ENCODE measurements at regions not wholly inside any gene's neighbourhood (a gene's known extent, or its start where the extent isn't known, plus 50 kb on each side); places are given as distances from the start of the nearest gene placed in this dataset.

DNA sequence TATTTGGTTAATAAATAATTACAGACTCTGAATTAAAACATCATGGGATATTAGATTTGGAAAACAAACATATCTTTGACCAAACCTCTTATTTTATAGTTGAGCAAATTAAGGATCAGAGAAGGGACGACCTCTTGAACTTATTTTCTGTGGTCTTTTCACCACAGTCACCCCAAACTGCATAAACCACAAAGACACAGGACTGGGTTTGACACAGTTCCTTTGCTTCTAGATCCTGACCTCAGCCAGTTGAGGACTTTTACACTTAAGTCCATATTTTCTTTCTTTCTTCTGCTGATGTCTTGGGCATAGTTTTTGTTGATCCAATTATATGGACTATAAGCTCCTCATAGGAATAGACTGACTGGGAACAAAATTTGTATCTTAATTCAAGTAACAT lies 234.0 kb upstream of the SLC14A2 start:
- no peak for DNase-seq
- H3K4me3 ChIP-seq (ENCODE audit: insufficient read depth, low read depth, low read length), result no peak overlapping the region
- H3K27me3 ChIP-seq (ENCODE audit: control insufficient read depth, insufficient read depth, low read length), result no peaks in the 10 kb centered on the region
- no peaks in the 10 kb centered on the region for H3K36me3 ChIP-seq (replicated peaks; ENCODE audit: control insufficient read depth, insufficient read depth, low read length)

DNA sequence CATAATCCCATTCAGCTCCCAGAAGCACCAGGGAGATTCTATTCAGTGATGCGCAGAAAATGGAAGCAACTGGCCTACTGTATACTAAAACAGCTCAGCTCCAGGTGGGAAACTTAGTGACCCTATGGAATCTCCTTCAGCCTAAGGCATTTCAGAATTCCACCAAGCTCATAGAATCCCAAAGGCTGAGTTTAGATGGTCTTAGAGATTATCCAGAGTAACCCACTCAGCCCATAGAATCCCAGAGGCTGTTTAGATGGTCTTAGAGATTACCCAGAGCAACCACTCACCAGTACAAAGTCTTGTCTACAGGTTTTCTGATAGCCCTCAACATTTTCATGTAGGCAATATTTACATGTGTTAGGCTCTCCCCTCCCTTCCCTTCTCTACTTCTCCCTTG lies 232.0 kb upstream of the SLC14A2 start:
- Histone ChIP-seq H3K36me3 (replicated peaks; ENCODE audit: control insufficient read depth, insufficient read depth, low read length) (no peaks in the 10 kb centered on the region), H3K27me3 (ENCODE audit: control insufficient read depth, insufficient read depth, low read length) (no peaks in the 10 kb centered on the region), H3K4me3 (ENCODE audit: insufficient read depth, low read depth, low read length) (no peak overlapping the region)
- no peak for DNase-seq

DNA sequence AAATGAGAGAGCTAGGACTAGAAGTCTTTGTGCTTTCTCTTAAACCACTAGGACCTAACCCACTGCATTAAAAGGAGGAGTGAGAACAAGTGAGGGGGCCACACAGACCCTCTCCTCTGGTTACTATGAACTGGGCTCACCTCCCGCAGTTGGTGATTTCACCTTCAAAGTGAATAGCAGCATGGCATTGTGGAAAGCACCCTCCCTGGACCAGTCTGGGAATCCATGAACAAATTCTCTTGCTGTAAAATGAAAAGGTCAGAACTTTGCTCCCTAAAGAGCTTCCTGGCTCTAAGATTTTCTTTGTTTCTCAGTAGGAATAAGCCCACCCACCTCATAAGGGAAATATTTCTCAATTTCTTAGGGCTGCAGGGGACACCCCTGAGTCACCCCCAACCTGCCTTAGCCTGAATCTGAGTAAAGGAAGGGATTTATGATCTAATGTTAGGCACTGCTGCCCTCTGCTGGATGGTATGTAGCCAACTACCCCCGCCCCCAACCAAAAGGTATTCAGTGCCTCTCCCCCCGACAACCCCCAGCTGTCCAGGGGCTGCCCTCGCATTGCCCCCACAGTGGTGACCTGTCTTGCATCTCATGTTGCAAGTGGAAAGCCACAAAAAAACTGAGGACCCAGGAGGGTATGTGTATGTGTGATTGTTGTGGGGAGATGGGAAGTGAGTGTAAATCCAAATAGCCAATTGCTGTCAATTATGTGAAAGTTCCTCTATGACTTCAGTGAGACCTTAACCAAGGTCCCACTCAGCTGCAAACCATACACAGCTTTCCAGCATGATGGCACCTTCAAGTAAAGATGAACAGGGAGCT lies 230.9 kb upstream of the SLC14A2 start:
- no peak overlapping the region for H3K4me3 ChIP-seq (ENCODE audit: insufficient read depth, low read depth, low read length)
- no peaks in the 10 kb centered on the region for H3K27me3 ChIP-seq (ENCODE audit: control insufficient read depth, insufficient read depth, low read length)
- no peaks in the 10 kb centered on the region for H3K36me3 ChIP-seq (replicated peaks; ENCODE audit: control insufficient read depth, insufficient read depth, low read length)
- DNase-seq, result peak; percentile 67

DNA sequence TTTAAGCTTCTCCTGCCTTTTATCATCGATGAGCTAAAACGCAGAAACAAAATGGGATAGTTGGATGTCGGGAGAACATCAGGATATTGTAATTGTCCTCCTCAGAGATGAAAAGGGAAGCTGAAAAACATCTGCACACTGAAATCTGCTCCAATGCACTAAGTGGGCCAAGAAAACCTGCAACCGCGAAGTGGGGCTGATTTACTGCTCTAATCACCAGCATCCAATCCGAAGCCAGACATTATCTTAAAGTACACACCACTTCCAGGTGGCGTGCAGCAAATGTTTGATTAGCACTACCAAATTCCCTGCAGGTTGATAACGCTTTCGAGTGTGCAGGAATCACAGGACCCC lies 230.3 kb upstream of the SLC14A2 start:
- no peak for DNase-seq
- H3K4me3 ChIP-seq (ENCODE audit: insufficient read depth, low read depth, low read length), result no peak overlapping the region
- H3K36me3 ChIP-seq (replicated peaks; ENCODE audit: control insufficient read depth, insufficient read depth, low read length), result no peaks in the 10 kb centered on the region
- H3K27me3 ChIP-seq (ENCODE audit: control insufficient read depth, insufficient read depth, low read length), result no peaks in the 10 kb centered on the region

DNA sequence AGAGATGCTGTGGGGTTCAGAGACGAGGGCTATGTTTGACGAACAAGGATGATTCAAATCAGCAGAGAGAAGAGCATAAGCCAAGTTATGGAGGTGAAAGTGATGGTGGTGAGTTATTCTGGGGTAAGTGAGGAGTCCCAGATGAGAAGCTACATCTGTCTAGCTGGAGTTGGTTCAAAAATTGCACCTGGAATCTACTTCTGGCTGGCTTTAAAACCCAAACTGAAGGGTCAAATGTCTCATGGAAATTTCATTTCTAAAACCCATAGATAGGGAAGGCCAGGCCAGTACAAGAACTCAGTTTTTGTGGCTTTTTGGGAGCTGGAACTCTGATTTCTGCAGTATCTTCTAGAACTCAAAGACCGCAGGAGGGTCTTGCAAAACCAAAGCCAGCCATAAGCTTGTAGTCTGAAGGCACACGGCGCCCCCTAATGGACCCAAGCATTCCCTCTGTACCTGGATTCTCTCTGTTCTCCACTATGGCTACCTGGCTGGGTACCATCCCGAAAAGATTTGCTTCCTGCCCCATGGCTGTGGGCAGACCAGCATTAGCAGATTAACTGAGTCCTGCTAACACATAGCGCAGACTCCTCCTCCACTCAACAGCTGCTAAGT lies 229.1 kb upstream of the SLC14A2 start:
- Histone ChIP-seq H3K4me3 (ENCODE audit: insufficient read depth, low read depth, low read length) (no peak overlapping the region), H3K27me3 (ENCODE audit: control insufficient read depth, insufficient read depth, low read length) (no peaks in the 10 kb centered on the region), H3K36me3 (replicated peaks; ENCODE audit: control insufficient read depth, insufficient read depth, low read length) (no peaks in the 10 kb centered on the region)
- peak; percentile 66 for DNase-seq

DNA sequence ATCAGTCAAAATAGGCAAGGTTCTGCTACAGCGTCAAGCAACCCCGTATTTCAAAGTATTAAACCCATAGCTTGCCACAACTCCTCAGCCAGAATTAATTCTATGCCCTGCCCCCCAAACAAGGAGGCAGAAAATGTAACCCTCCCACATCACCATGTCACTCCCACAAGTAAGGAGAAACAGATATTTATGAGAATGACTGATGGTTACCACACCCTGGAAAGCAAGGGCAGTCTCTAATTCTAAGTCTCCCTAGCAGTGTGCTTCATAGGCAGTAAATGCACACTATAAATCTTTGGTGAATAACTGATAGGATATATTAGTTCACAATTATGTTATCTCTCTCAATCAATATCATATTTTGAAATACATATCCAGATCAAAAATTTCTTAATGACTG lies 228.0 kb upstream of the SLC14A2 start:
- H3K27me3 ChIP-seq (ENCODE audit: control insufficient read depth, insufficient read depth, low read length), result no peaks in the 10 kb centered on the region
- no peak for DNase-seq
- no peak overlapping the region for H3K4me3 ChIP-seq (ENCODE audit: insufficient read depth, low read depth, low read length)
- H3K36me3 ChIP-seq (replicated peaks; ENCODE audit: control insufficient read depth, insufficient read depth, low read length), result no peaks in the 10 kb centered on the region

DNA sequence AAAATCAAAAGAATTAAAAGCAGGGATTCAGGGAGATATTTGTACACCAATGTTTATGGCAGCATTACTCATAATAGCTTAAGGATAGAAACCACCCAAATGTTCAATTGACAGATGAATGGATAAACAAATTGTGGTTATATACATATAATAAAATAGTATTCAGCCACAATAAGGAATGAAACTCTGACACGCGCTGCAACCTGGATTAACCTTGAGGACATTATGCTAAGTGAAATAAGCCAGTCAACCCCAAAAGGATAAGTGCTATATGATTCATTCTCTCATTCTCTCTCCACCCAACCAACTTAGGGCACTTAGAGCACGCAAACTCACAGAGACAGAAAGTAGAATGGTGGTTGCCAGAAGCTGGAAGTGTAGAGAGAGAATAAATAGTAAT lies 216.8 kb upstream of the SLC14A2 start:
- DNase-seq, result no peak
- H3K36me3 ChIP-seq (replicated peaks; ENCODE audit: control insufficient read depth, insufficient read depth, low read length), result no peaks in the 10 kb centered on the region
- no peaks in the 10 kb centered on the region for H3K27me3 ChIP-seq (ENCODE audit: control insufficient read depth, insufficient read depth, low read length)
- no peak overlapping the region for H3K4me3 ChIP-seq (ENCODE audit: insufficient read depth, low read depth, low read length)

DNA sequence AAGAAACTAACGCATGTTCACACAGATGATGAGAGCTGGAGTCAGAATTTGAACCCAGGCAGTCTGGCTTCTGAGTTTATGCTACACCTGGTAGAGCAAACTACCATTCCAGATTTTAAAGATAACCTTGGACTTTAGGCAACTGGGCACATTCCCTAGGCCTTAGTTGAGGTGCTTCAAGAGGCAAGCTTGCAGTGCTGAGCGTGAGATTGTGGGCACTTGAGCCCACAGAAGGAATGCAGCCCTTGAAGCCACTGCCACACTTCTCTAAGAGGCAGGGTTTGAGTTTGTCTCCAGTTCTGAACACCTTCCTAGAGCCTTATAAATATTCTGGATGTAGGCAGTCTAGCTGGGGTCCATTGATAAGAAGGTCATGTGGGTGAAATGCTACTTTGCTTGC lies 216.1 kb upstream of the SLC14A2 start:
- no peaks in the 10 kb centered on the region for H3K27me3 ChIP-seq (ENCODE audit: control insufficient read depth, insufficient read depth, low read length)
- H3K36me3 ChIP-seq (replicated peaks; ENCODE audit: control insufficient read depth, insufficient read depth, low read length), result no peaks in the 10 kb centered on the region
- no peak for DNase-seq
- H3K4me3 ChIP-seq (ENCODE audit: insufficient read depth, low read depth, low read length), result no peak overlapping the region

DNA sequence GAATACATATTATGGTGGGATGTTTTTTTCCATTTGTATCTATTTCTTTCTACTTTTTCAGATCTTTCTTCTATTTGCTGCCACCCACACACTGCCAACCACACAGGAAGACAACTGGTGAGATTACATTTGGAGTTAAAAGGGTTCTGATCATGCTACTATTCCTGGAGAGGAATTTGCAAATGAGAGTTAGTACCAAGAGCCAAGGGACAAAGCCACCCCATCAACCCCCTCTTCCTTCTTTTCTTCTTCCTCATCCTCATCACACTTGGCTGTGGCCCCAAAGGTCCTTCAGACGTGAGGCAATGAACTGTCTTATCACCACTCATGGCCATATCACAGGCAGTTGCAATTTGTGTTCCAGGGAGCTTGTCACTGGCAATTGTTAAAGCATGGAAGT lies 215.6 kb upstream of the SLC14A2 start:
- Histone ChIP-seq H3K36me3 (replicated peaks; ENCODE audit: control insufficient read depth, insufficient read depth, low read length) (no peaks in the 10 kb centered on the region), H3K4me3 (ENCODE audit: insufficient read depth, low read depth, low read length) (no peak overlapping the region), H3K27me3 (ENCODE audit: control insufficient read depth, insufficient read depth, low read length) (no peaks in the 10 kb centered on the region)
- no peak for DNase-seq

DNA sequence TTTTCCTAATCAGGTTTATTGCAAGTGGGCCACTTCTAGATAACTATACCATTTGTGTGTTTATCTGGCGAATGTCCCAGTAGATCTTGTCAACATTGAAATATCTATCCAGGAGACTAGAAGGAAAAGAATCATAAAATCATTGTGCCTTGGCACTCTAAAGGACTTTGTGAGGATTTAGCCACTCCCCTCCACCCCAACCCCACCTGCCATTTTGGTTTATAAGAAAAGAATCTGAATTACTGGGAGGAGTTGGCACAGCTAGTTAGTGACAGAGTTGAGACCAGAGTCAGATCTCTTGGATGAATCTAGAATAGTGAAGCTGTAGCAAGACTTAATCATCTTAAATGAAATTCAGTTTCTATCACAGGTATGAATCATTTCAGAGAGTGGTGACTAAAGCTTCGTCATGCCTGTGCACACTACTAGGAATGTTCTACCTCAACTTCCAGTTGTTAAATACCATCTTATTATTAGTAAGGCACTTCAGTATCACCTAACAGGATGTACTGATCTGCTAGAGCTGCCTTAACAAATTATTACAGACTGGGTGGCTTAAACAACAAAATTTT lies 212.7 kb upstream of the SLC14A2 start:
- no peak overlapping the region for H3K4me3 ChIP-seq (ENCODE audit: insufficient read depth, low read depth, low read length)
- no peaks in the 10 kb centered on the region for H3K36me3 ChIP-seq (replicated peaks; ENCODE audit: control insufficient read depth, insufficient read depth, low read length)
- DNase-seq, result no peak
- H3K27me3 ChIP-seq (ENCODE audit: control insufficient read depth, insufficient read depth, low read length), result no peaks in the 10 kb centered on the region

DNA sequence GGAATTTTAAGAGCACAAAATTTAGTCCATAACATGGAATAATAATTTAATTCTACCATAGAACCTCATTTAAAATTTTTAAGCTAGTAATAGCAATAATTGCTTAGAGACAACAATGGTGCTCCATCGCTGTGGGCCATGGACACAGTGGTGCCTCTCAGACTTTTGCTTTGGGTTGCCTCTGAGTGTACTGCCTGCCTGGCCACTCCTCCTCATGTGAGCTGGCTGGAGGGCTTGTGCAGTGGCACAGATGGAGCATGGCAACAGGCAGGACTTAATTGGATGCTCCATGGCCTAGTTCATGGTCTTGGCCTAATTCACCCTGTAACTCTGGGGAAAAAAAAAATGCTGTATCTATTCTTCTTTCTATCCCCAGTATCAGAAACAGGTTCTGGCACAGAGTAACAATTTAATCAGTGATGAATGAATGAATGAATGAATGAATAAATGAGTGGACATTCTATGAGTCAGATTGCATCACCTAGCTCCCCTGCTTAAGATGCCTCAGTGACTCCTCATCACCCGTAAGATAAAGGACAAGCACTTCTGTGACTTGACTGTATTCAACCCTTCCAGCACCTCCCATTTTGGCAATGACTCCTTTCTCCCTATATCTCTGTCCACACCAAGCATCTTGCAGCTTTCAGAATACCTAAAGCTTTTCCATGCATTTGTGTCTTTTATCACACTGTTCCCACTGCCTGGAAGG lies 211.8 kb upstream of the SLC14A2 start:
- no peaks in the 10 kb centered on the region for H3K36me3 ChIP-seq (replicated peaks; ENCODE audit: control insufficient read depth, insufficient read depth, low read length)
- H3K27me3 ChIP-seq (ENCODE audit: control insufficient read depth, insufficient read depth, low read length), result no peaks in the 10 kb centered on the region
- no peak overlapping the region for H3K4me3 ChIP-seq (ENCODE audit: insufficient read depth, low read depth, low read length)
- no peak for DNase-seq

DNA sequence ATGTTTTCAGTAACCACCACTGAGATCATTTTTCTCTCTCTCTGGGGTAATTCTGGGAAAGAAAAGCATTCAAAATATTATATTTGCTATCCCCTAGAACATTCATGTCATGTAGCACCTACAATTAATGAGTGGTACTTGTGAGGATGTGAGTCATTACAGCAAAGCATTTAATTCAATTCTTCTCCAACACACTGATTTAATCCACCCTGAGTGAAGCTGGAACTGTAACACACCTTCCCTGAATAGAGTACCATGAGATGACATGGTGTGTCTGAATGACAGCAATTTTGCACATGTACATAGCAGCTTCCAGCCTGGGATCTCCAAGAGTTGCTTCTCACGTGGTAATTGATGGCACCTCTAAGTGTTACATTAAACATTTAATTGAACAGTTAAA lies 207.1 kb upstream of the SLC14A2 start:
- Histone ChIP-seq H3K27me3 (ENCODE audit: control insufficient read depth, insufficient read depth, low read length) (no peaks in the 10 kb centered on the region), H3K4me3 (ENCODE audit: insufficient read depth, low read depth, low read length) (no peak overlapping the region), H3K36me3 (replicated peaks; ENCODE audit: control insufficient read depth, insufficient read depth, low read length) (no peaks in the 10 kb centered on the region)
- no peak for DNase-seq

DNA sequence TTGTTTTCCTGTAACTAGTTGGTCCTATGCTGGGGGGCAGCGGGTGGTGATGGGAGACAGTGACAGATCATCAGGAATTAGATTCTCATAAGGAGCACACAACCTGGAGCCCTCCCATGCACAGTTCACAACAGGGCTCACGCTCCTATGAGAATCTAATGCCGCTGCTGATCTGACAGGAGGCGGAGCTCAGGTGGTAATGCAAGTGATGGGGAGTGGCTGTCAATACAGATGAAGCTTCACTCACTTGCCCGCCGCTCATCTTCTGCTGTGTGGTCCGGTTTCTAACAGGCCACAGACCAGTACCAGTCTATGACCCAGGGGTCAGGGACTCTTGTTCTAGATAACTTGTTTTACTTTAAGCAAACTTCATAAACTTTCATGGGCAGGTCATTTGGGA lies 205.3 kb upstream of the SLC14A2 start:
- no peak for DNase-seq
- H3K27me3 ChIP-seq (ENCODE audit: control insufficient read depth, insufficient read depth, low read length), result no peaks in the 10 kb centered on the region
- no peak overlapping the region for H3K4me3 ChIP-seq (ENCODE audit: insufficient read depth, low read depth, low read length)
- no peaks in the 10 kb centered on the region for H3K36me3 ChIP-seq (replicated peaks; ENCODE audit: control insufficient read depth, insufficient read depth, low read length)

DNA sequence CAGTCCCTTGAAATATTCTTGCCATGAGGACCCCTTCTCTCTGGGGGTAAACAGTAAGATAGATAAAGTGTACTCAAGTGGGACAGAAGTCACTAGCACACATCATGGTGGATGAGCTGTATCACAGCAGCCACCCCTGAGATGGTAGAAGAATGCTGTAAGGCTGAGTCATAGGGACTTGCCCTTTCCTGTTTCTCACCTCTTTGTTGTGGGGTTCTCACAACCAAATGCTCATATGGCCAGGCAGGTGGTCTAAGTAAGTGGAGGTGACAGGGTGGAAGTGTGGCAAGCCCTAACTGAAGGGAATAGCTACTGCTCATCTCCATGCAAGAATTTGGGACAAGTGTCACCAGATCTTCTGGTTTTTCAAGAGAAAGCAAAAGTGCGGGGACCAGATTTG lies 202.7 kb upstream of the SLC14A2 start:
- H3K36me3 ChIP-seq (replicated peaks; ENCODE audit: control insufficient read depth, insufficient read depth, low read length), result no peaks in the 10 kb centered on the region
- no peaks in the 10 kb centered on the region for H3K27me3 ChIP-seq (ENCODE audit: control insufficient read depth, insufficient read depth, low read length)
- no peak for DNase-seq

More for the DNA sequence above, 202.7 kb upstream of the SLC14A2 start:
- H3K4me3 ChIP-seq (ENCODE audit: insufficient read depth, low read depth, low read length), result no peak overlapping the region

Data from H7 (cell line).